ENCODE measurements at regions not wholly inside any gene's neighbourhood (a gene's known extent, or its start where the extent isn't known, plus 50 kb on each side); places are given as distances from the start of the nearest gene placed in this dataset.

DNA sequence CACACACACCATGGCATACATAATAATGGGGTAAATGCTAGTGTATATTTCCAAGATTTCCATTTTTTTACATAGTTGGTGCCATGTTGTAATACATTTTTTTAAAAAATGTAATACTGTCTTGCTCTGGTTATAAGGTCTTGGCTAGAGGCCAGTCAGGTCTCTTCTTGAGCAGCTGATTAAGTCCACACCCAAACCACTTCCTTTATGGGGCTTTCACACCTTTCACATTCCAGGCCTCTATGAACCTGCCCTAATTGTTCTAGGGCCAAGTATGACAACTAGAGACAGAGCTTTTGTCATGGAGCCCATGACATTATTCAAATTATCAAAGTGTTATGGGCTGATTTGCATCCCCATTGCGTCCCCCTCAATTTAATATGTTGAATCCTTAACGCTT lies 495.6 kb upstream of the CTNND2 start:
- Histone ChIP-seq H3K27ac (no peak overlapping the region), H3K36me3 (no peaks in the 10 kb centered on the region), H3K4me3 (no peak overlapping the region), H3K9me3 (no peaks in the 10 kb centered on the region), H3K4me1 (no peaks in the 10 kb centered on the region), H3K27me3 (no peaks in the 10 kb centered on the region)
- intact Hi-C loops (cut with DNase I): no loop called here
- TF ChIP-seq, protein P1, sequence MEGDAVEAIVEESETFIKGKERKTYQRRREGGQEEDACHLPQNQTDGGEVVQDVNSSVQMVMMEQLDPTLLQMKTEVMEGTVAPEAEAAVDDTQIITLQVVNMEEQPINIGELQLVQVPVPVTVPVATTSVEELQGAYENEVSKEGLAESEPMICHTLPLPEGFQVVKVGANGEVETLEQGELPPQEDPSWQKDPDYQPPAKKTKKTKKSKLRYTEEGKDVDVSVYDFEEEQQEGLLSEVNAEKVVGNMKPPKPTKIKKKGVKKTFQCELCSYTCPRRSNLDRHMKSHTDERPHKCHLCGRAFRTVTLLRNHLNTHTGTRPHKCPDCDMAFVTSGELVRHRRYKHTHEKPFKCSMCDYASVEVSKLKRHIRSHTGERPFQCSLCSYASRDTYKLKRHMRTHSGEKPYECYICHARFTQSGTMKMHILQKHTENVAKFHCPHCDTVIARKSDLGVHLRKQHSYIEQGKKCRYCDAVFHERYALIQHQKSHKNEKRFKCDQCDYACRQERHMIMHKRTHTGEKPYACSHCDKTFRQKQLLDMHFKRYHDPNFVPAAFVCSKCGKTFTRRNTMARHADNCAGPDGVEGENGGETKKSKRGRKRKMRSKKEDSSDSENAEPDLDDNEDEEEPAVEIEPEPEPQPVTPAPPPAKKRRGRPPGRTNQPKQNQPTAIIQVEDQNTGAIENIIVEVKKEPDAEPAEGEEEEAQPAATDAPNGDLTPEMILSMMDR (IDR thresholded peaks at IDR 0.05): no peak
- TF ChIP-seq POLR2AphosphoS5 (IDR thresholded peaks at IDR 0.05): no peak
- no peak for TF ChIP-seq POLR2A (IDR thresholded peaks at IDR 0.05)
- TF ChIP-seq EP300 (IDR thresholded peaks at IDR 0.05): no peak
- no peak for DNase-seq
- WGBS, 2 donors: 77 to 89% methylated on average over 2 of the region's 2 CpGs

DNA sequence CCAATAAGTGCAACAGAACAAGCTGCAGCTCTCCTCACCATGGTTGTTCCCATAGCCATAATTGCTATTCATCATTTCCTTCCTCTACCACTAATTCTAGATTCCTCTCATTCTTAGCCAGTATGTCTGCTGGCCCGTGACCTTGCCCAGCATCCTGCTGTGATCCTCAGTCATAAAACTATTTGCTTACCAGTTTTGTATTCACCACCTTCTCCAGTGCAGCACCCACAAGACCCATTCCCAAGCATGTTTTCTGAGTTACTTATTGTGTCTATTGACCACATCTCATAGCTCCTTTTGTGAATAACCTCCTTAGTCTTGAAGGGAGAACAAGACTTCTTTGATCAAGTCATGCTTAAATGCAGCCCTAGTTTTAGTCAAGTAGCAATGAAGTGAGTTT lies 488.0 kb upstream of the CTNND2 start:
- no peaks in the 10 kb centered on the region for H3K9me3 ChIP-seq
- H3K4me1 ChIP-seq: no peaks in the 10 kb centered on the region
- H3K36me3 ChIP-seq: no peaks in the 10 kb centered on the region
- H3K4me3 ChIP-seq: no peak overlapping the region
- DNase-seq: no peak
- 58 to 59% methylated on average over 1 of the region's 1 CpG for WGBS, 2 donors
- no peak overlapping the region for H3K27ac ChIP-seq
- TF ChIP-seq EP300 (IDR thresholded peaks at IDR 0.05) (no peak), POLR2A (IDR thresholded peaks at IDR 0.05) (no peak)
- TF ChIP-seq, protein P1 (IDR thresholded peaks at IDR 0.05): no peak
- H3K27me3 ChIP-seq: no peaks in the 10 kb centered on the region
- intact Hi-C loops (cut with DNase I): no loop called here

DNA sequence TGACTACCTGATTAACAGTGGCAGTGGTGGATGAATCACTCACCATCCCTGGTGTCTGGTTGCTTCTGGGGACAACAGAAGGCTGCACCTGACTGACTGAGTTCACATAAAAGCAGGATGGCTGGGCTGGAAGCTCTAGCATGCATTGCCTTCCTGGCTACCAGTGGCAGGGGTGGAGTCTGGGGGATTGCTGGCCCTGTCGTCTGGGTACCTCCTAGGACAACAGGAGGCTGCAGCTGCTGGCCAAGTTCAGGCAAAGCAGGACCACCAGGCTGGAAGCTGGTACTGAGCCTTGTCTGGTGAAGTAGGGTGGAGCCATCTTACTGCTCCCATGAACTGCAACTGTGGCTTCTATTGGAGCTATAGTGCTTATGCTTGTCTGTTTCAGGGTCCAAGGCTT lies 480.8 kb upstream of the CTNND2 start:
- no peak for DNase-seq
- TF ChIP-seq POLR2AphosphoS5 (IDR thresholded peaks at IDR 0.05) (no peak), EP300 (IDR thresholded peaks at IDR 0.05) (no peak), POLR2A (IDR thresholded peaks at IDR 0.05) (no peak)
- TF ChIP-seq, protein P1 (IDR thresholded peaks at IDR 0.05): no peak
- WGBS, 2 donors: 68 to 74% methylated on average over 1 of the region's 1 CpG
- intact Hi-C loops (cut with DNase I): no loop called here
- no peak overlapping the region for H3K4me3 ChIP-seq
- H3K27me3 ChIP-seq: no peaks in the 10 kb centered on the region
- H3K4me1 ChIP-seq: no peaks in the 10 kb centered on the region
- no peaks in the 10 kb centered on the region for H3K36me3 ChIP-seq
- H3K9me3 ChIP-seq: peaks cover 0 to 6% (median under 1%) of the 10 kb centered on the region in 4 donors
- H3K27ac ChIP-seq: no peak overlapping the region

DNA sequence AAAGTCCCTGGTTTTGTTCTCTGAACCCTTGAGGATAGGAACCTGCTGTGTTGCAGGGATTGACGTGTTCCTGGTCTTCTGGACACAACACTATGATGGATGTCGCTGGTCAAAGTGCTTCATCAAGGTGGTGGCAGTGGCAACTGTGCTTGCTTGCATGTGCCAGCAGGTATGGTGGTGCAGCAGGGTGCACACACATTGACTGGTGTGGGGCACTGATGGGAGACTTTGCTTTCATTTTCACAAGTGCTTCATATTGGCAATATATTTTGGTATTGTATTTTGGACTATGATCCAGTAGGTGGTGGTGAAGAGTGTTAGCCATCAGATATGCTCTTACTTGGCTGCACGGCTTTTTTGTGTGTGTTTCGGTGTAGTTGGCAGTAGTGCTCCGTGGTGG lies 479.8 kb upstream of the CTNND2 start:
- 81 to 84% methylated on average over 5 of the region's 5 CpGs for WGBS, 2 donors
- Histone ChIP-seq H3K4me3 (no peak overlapping the region), H3K27me3 (no peaks in the 10 kb centered on the region), H3K36me3 (no peaks in the 10 kb centered on the region), H3K9me3 (peaks cover 0 to 6% (median under 1%) of the 10 kb centered on the region in 4 donors), H3K27ac (no peak overlapping the region), H3K4me1 (no peaks in the 10 kb centered on the region)
- TF ChIP-seq, protein P1 (IDR thresholded peaks at IDR 0.05): no peak
- TF ChIP-seq EP300 (IDR thresholded peaks at IDR 0.05): no peak
- no peak for TF ChIP-seq POLR2A (IDR thresholded peaks at IDR 0.05)
- no peak for TF ChIP-seq POLR2AphosphoS5 (IDR thresholded peaks at IDR 0.05)
- intact Hi-C loops (cut with DNase I): no loop called here
- no peak for DNase-seq

DNA sequence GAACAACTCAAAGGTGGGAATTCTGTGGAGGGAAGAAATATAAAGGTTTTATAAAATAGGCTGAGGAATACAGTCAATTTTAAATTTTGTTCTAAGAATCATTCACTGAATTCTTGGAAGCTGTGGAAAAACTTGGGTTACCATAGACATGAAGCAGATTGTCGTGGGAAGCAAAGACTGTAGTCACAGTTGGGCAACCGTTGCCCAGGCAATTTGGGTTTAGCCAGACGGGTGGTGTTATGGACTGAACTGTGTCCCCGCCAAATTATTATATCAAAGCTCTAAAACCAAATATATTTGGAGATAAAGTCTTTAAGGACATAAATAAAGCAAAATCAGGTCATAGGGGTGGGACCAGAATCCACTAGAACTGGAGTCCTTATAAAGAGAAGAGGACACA lies 463.7 kb upstream of the CTNND2 start:
- 71 to 84% methylated on average over 4 of the region's 4 CpGs for WGBS, 2 donors
- intact Hi-C loops (cut with DNase I): no loop called here

More for the DNA sequence above, 463.7 kb upstream of the CTNND2 start:
- DNase-seq: no peak
- Histone ChIP-seq H3K36me3 (no peaks in the 10 kb centered on the region), H3K4me3 (no peak overlapping the region), H3K9me3 (no peaks in the 10 kb centered on the region), H3K4me1 (no peaks in the 10 kb centered on the region), H3K27me3 (no peaks in the 10 kb centered on the region), H3K27ac (no peak overlapping the region)
- no peak for TF ChIP-seq EP300 (IDR thresholded peaks at IDR 0.05)

All from sigmoid colon (tissue), 6 donors.